RPMI8226 (cell line): ENCODE measurements at regions not wholly inside any gene's neighbourhood (a gene's known extent, or its start where the extent isn't known, plus 50 kb on each side); places are given as distances from the start of the nearest gene placed in this dataset.
"Not testable (repeated sequence)": the region's sequence is repeated elsewhere in the genome, so short reads cannot be mapped to it uniquely, and the experiment has no call there.

Experiments used
- DNase-seq: peaks from one replicate; pipeline ENCODE4 v3.0.0-alpha.2; 2015

DNA sequence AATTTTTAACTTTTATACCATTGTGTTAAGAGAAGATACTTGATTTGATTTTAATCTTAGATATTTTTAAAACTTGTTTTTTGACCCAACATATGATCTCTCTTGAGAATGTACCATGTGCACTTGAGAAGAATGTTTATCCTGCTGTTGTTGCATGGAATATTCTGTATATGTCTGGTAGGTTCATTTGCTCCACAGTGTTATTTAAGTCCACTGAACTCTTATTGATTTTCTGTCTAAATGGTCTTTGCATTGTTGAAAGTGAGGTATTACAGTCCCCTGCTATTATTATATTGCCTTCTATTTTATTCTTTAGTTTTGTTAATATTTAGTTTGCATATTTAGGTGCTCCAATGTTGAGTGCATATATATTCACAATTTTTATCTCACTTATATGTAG is 397.3 kb upstream of the CCDC179 start:
- no peak for DNase-seq

GRCh38 chr11:23263466-23263865 is 403.2 kb upstream of the CCDC179 start:
- no peak for DNase-seq

- DNase-seq, result no peak
Observed at GRCh38 chr11:23272095-23272494, 411.8 kb upstream of the CCDC179 start.

- DNase-seq, result no peak
Observed at GRCh38 chr11:23278121-23278520, 417.8 kb upstream of the CCDC179 start.

DNA sequence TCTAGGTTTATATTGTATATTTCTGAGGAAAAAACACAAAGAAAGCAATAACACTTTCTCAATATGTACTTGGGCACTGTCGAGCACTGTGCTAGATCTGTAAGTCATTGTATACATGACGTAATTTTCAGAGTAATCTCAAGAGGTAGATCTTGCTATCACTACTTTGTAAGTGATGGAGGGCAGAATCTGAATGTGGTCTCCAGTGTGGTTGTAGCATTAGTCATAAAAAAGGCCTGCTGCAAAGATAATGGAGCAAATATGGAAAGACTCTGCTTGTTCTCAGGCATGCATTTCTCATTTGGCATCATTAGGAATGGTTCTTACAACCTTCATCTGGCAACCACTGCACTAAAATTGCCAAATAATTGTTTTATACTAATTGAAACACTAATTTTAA is 419.8 kb upstream of the CCDC179 start:
- DNase-seq, result no peak

- DNase-seq, result no peak
Observed at GRCh38 chr11:23283666-23284065, 423.4 kb upstream of the CCDC179 start.

GRCh38 chr11:23284631-23285030 is 424.4 kb upstream of the CCDC179 start:
- DNase-seq, result no peak

- no peak for DNase-seq
Observed at GRCh38 chr11:23288003-23288783, 427.9 kb upstream of the CCDC179 start.

- no peak for DNase-seq
Observed at GRCh38 chr11:23295241-23295640, 435.0 kb upstream of the CCDC179 start.

GRCh38 chr11:23308041-23308440 is 447.8 kb upstream of the CCDC179 start:
- no peak for DNase-seq

GRCh38 chr11:23310276-23310675 is 450.0 kb upstream of the CCDC179 start:
- DNase-seq, result no peak

DNA sequence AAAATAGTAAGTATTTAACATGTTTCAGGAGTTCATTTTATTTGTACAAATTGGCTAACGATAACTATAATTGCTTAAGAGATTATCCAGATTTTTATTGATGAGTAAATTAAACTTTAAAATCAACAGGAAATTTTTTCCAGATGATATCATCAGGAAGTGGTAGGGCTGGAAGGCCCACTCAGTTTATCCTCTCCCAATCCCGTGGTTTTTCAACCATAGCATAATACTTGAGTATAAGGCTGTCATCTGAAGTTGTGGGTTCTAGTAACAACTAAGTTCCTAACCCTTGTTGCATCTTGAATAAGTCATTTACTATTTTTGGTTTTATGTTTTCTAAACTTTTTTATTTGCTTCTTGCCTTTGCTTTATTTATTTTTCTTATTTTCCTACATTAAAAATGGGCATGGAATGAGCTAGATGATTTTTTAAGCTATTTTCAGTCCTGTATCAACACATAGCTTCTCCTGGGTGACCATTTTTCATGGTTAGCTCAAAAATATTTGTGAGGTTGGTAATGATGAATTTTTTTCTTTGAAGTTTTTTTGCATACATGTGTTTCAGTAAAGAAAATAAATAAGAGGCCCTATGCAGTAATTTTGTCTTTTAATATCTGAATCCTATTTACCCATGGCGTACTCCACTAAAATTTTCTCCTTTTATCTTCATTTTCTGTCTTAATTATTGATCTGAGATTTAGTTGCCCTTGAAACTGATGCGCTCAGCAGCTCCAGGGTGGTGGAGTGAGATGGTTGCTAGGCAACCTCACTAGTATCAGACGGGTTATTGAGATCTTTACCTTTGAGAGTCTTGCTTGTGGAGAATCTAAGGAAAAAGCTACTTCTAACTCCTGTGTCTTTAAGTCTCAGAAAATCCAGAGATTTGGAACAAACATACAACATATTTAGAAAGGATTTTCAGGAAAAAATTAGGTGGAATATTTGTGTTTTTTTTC is 452.0 kb upstream of the CCDC179 start:
- DNase-seq, result no peak

GRCh38 chr11:23313001-23313400 is 452.7 kb upstream of the CCDC179 start:
- no peak for DNase-seq

DNA sequence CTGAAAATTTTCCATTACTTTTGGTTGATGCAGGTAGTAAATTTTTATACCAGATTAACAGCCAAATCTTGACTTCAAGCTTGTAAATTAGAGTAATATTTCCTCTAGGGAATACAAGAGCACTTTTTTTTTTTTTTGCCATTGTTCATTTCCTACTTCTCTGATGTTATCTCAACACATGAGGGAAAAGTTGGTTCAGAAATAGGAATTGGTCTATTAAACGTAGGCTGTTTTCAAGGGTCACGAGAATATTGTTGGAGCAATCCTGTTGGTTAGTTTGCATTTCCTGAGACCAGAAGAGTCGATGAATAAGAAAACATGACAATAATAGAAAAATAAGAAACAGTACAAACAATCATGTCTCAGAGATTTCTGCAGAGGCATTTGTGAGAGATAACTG is 453.9 kb upstream of the CCDC179 start:
- DNase-seq, result no peak

DNA sequence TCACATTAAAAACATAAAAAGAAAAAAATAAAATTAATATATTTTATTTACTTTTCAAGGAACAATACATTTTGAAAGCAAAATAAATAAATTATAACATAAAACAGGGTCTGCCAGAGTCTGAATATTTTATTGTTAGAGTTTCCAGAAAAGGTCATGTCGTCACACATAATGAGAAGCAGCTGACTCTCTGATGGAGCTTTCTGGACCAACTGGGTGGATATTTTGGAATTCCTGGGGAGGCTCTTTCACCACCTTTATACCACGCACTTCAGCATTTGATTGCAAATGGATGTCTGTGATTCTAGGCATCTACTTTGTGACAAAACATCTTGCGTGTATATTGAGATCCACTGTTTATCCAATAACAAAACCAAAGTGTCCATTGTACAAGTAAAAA is 455.0 kb upstream of the CCDC179 start:
- no peak for DNase-seq

GRCh38 chr11:23317816-23318215 is 457.5 kb upstream of the CCDC179 start:
- no peak for DNase-seq

DNA sequence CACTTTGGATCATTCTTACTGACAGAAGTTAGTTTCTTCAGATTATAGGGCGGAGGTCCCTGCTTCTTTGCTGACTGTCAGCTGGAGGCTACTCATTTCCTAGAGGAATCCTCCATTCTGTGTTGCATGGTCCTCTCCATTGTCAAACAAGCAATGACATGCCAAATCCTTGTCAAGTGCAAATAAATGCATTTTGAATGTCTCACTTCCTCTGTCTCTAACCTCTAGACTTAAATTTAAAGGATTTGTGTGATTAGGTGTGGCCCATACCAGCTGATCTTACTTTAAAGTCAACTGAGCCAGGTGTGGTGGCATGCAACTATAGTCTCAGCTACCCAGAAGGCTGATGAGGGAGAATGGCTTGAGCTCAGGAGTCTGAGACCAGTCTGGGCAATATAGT is 458.4 kb upstream of the CCDC179 start:
- DNase-seq, result no peak

GRCh38 chr11:23320131-23320530 is 459.9 kb upstream of the CCDC179 start:
- DNase-seq, result no peak

- not testable (repeated sequence) for DNase-seq
Observed at GRCh38 chr11:23335586-23335985, 475.3 kb upstream of the CCDC179 start.

DNA sequence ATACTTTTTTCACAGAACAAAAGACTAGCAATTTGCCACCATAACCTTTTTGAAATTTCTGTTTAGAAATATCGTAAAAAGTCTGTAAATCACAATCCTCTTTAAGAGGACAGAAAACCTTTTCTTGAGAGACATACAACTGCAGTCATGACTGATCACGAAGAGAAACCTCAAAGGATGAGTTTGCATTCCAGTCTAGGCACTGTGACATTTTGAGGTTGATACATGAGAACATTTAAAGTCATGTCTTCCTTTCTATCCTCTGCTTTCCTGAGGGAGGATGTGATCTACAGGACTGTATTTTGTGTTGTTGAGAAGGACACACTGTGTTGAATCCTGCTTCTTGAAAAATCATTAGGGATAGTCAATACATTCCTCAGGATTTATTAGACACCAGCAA is 476.7 kb upstream of the CCDC179 start:
- no peak for DNase-seq

DNA sequence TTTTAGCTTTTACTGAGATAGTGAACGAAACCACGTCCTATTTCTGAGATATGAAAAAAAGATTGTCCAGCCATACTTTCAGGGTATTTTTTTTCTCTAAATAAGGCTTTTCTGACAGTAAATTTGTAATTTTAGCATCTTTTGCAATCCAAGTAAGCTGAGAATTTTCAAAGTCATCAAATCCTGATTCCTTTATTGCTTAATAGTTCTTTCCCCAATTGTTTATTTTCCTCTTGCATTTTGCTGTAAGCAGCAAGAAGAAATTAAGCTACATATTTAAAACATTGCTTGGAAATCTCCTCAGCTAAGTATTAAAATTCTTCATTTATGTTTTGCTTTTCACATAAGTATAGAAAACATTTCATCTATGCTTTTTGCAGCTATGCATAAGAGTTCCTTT is 493.3 kb upstream of the CCDC179 start:
- DNase-seq, result no peak

- DNase-seq, result no peak
Observed at GRCh38 chr11:23359297-23359696, 499.0 kb upstream of the CCDC179 start.

- DNase-seq, result no peak
Observed at GRCh38 chr11:23364076-23364475, 503.8 kb upstream of the CCDC179 start.
